Trophoblast cell (in vitro differentiated cells and primary cell): ENCODE measurements at regions not wholly inside any gene's neighbourhood (a gene's known extent, or its start where the extent isn't known, plus 50 kb on each side); places are given as distances from the start of the nearest gene placed in this dataset.

ENCODE experiments used
- DNase-seq, 2 donors: peaks; one replicate each; pipeline ENCODE4 v3.0.0-alpha.2; 2016
- H2AFZ ChIP-seq: 2 replicates; pipeline ENCODE4 v1.6.1; 2013; ENCODE audit warnings: low read length, moderate library complexity, mild to moderate bottlenecking; ENCODE audit not compliant: insufficient read depth, poor library complexity
- H2AK5ac ChIP-seq: 2 replicates; pipeline ENCODE4 v1.6.1; 2013; ENCODE audit warnings: mild to moderate bottlenecking, low read length
- H2BK120ac ChIP-seq: 2 replicates; pipeline ENCODE4 v1.6.1; 2013; ENCODE audit warnings: low read length, mild to moderate bottlenecking, moderate library complexity; ENCODE audit not compliant: insufficient read depth, poor library complexity
- H2BK12ac ChIP-seq: 2 replicates; pipeline ENCODE4 v1.6.1; 2013; ENCODE audit warnings: mild to moderate bottlenecking, low read length, moderate library complexity
- H2BK5ac ChIP-seq: 2 replicates; pipeline ENCODE4 v1.6.1; 2013; ENCODE audit warnings: low read length, low read depth, moderate library complexity, mild to moderate bottlenecking; ENCODE audit not compliant: poor library complexity
- H3K14ac ChIP-seq: 2 replicates; pipeline ENCODE4 v1.6.1; 2013; ENCODE audit warnings: mild to moderate bottlenecking, low read length
- H3K18ac ChIP-seq: 2 replicates; pipeline ENCODE4 v1.6.1; 2013; ENCODE audit warnings: mild to moderate bottlenecking, low read length
- H3K23ac ChIP-seq: 2 replicates; pipeline ENCODE4 v1.6.1; 2013; ENCODE audit warnings: low read length
- H3K27ac ChIP-seq: 2 replicates; pipeline ENCODE4 v1.5.1; 2013; ENCODE audit warnings: low read depth, mild to moderate bottlenecking, inconsistent platforms, low read length, moderate library complexity
- H3K27me3 ChIP-seq: 2 replicates; pipeline ENCODE4 v1.6.1; 2013; ENCODE audit warnings: inconsistent platforms, mild to moderate bottlenecking, low read length, moderate library complexity; ENCODE audit not compliant: insufficient read depth
- H3K36me3 ChIP-seq, 2 experiments: 1 replicate in 1 of 2; 2 replicates in 1 of 2; pipeline ENCODE4 v1.6.1; 2013; ENCODE audit warnings: low read length in 2 of 2, mild to moderate bottlenecking in 2 of 2, moderate library complexity in 1 of 2; ENCODE audit not compliant: insufficient read depth in 2 of 2, control insufficient read depth in 1 of 2
- H3K4ac ChIP-seq: 2 replicates; pipeline ENCODE4 v1.6.1; 2013; ENCODE audit warnings: low read depth, mild to moderate bottlenecking, low read length, moderate library complexity
- H3K4me1 ChIP-seq, 2 experiments: 1 replicate in 1 of 2; 2 replicates in 1 of 2; pipeline ENCODE4 v1.6.1; 2013; ENCODE audit warnings: low read length in 2 of 2, mild to moderate bottlenecking in 2 of 2, moderate library complexity in 1 of 2; ENCODE audit not compliant: insufficient read depth in 2 of 2, control insufficient read depth in 1 of 2
- H3K4me2 ChIP-seq: 2 replicates; pipeline ENCODE4 v1.6.1; 2013; ENCODE audit warnings: inconsistent platforms, mild to moderate bottlenecking, low read length, moderate library complexity
- H3K4me3 ChIP-seq: 2 replicates; pipeline ENCODE4 v1.5.1; 2013; ENCODE audit warnings: mild to moderate bottlenecking, low read depth, low read length, inconsistent platforms
- H3K79me1 ChIP-seq: one replicate; pipeline ENCODE4 v1.6.1; 2013; ENCODE audit warnings: low read length
- H3K79me2 ChIP-seq: 2 replicates; pipeline ENCODE4 v1.6.1; 2013; ENCODE audit warnings: low read length, mild to moderate bottlenecking; ENCODE audit not compliant: control insufficient read depth, insufficient read depth, poor library complexity
- H3K9ac ChIP-seq: 2 replicates; pipeline ENCODE4 v1.6.1; 2013; ENCODE audit warnings: mild to moderate bottlenecking, low read length
- H3K9me3 ChIP-seq: 2 replicates; pipeline ENCODE4 v1.6.1; 2013; ENCODE audit warnings: low read depth, mild to moderate bottlenecking, control low read depth, inconsistent platforms, low read length; ENCODE audit not compliant: insufficient read depth
- H4K12ac ChIP-seq: 2 replicates; pipeline ENCODE4 v1.6.1; 2013; ENCODE audit warnings: low read depth, mild to moderate bottlenecking, low read length, moderate library complexity
- H4K8ac ChIP-seq: 2 replicates; pipeline ENCODE4 v1.6.1; 2013; ENCODE audit warnings: low read depth, mild to moderate bottlenecking, low read length, moderate library complexity
- H4K91ac ChIP-seq: one replicate; pipeline ENCODE4 v1.6.1; 2013; ENCODE audit warnings: low read depth, mild to moderate bottlenecking, low read length, moderate library complexity
- WGBS: extraction: QIAGEN DNeasy Blood & Tissue Kit; methylation state at CpG from one replicate; pipeline ENCODE4 v1.1.7; 2013; ENCODE audit warnings: missing lambda C conversion rate; ENCODE audit not compliant: insufficient read length, insufficient coverage; ENCODE audit errors: extremely low coverage; 5-methylcytosine and 5-hydroxymethylcytosine counted together

- WGBS: no CpG with 5 or more reads among the region's 10 CpGs
- no peak overlapping the region for H4K91ac ChIP-seq
- no peak overlapping the region for H3K4ac ChIP-seq
- H3K9ac ChIP-seq: no peak overlapping the region
- H3K23ac ChIP-seq: no peak overlapping the region
- H2AK5ac ChIP-seq: no peak overlapping the region
- no peaks in the 10 kb centered on the region for H3K79me1 ChIP-seq
- H3K4me1 ChIP-seq: peaks cover 6 to 7% of the 10 kb centered on the region in 2 experiments
- no peak overlapping the region for H2BK120ac ChIP-seq
- no peak overlapping the region for H3K4me2 ChIP-seq
- H3K18ac ChIP-seq: no peak overlapping the region
- H3K79me2 ChIP-seq: no peaks in the 10 kb centered on the region
- no peaks in the 10 kb centered on the region for H3K36me3 ChIP-seq
- H4K8ac ChIP-seq: no peak overlapping the region
- no peak overlapping the region for H3K4me3 ChIP-seq
- no peaks in the 10 kb centered on the region for H3K27me3 ChIP-seq
- peaks cover 11% of the 10 kb centered on the region for H3K9me3 ChIP-seq
- no peak for DNase-seq
- no peak overlapping the region for H2BK12ac ChIP-seq
- no peak overlapping the region for H3K14ac ChIP-seq
- H2AFZ ChIP-seq: no peak overlapping the region
- H2BK5ac ChIP-seq: no peak overlapping the region
- H3K27ac ChIP-seq: no peak overlapping the region
- no peak overlapping the region for H4K12ac ChIP-seq
These were observed 144.1 kb downstream of the NDUFA10 start for GRCh38 chr2:239881031-239881471.

GRCh38 chr2:239880396-239880795 lies 144.7 kb downstream of the NDUFA10 start:
- Histone ChIP-seq H2BK5ac (no peak overlapping the region), H3K79me1 (no peaks in the 10 kb centered on the region), H4K8ac (no peak overlapping the region), H3K14ac (no peak overlapping the region), H3K36me3 (no peaks in the 10 kb centered on the region), H3K9me3 (peaks cover 11% of the 10 kb centered on the region), H3K4me3 (no peak overlapping the region), H3K27me3 (no peaks in the 10 kb centered on the region), H3K4me2 (no peak overlapping the region), H2AFZ (no peak overlapping the region), H3K27ac (no peak overlapping the region), H4K12ac (no peak overlapping the region), H4K91ac (no peak overlapping the region), H3K23ac (no peak overlapping the region), H2BK12ac (no peak overlapping the region), H2BK120ac (no peak overlapping the region), H3K18ac (no peak overlapping the region), H3K9ac (no peak overlapping the region), H3K4me1 (peaks cover 6 to 7% of the 10 kb centered on the region in 2 experiments), H3K4ac (no peak overlapping the region), H2AK5ac (no peak overlapping the region), H3K79me2 (no peaks in the 10 kb centered on the region)
- no peak for DNase-seq
- WGBS: no CpG with 5 or more reads among the region's 3 CpGs

GRCh38 chr2:239879423-239880084 lies 145.6 kb downstream of the NDUFA10 start:
- Histone ChIP-seq H3K23ac (no peak overlapping the region), H2BK5ac (no peak overlapping the region), H3K4me2 (no peak overlapping the region), H3K79me2 (no peaks in the 10 kb centered on the region), H3K4me1 (peaks cover 6 to 7% of the 10 kb centered on the region in 2 experiments), H3K9ac (no peak overlapping the region), H4K12ac (no peak overlapping the region), H2AFZ (no peak overlapping the region), H2BK12ac (no peak overlapping the region), H3K18ac (no peak overlapping the region), H4K8ac (no peak overlapping the region), H3K27ac (no peak overlapping the region), H3K14ac (no peak overlapping the region), H3K4me3 (no peak overlapping the region), H3K9me3 (peaks cover 11% of the 10 kb centered on the region), H2BK120ac (no peak overlapping the region), H3K27me3 (no peaks in the 10 kb centered on the region), H4K91ac (no peak overlapping the region), H2AK5ac (no peak overlapping the region), H3K36me3 (no peaks in the 10 kb centered on the region), H3K79me1 (no peaks in the 10 kb centered on the region), H3K4ac (no peak overlapping the region)
- no peak for DNase-seq
- WGBS: no CpG with 5 or more reads among the region's 11 CpGs

GRCh38 chr2:239878686-239879085 lies 146.5 kb downstream of the NDUFA10 start:
- Histone ChIP-seq H2AK5ac (no peak overlapping the region), H3K27ac (no peak overlapping the region), H3K27me3 (no peaks in the 10 kb centered on the region), H3K36me3 (no peaks in the 10 kb centered on the region), H4K91ac (no peak overlapping the region), H3K4ac (no peak overlapping the region), H2BK5ac (no peak overlapping the region), H3K79me1 (no peaks in the 10 kb centered on the region), H3K14ac (no peak overlapping the region), H2BK12ac (no peak overlapping the region), H3K9ac (no peak overlapping the region), H2AFZ (no peak overlapping the region), H2BK120ac (no peak overlapping the region), H3K4me2 (no peak overlapping the region), H4K12ac (no peak overlapping the region), H3K9me3 (peaks cover 4% of the 10 kb centered on the region), H3K18ac (no peak overlapping the region), H3K4me3 (no peak overlapping the region), H4K8ac (no peak overlapping the region), H3K79me2 (no peaks in the 10 kb centered on the region), H3K23ac (no peak overlapping the region), H3K4me1 (peaks cover 6 to 7% of the 10 kb centered on the region in 2 experiments)
- DNase-seq: no peak
- WGBS: no CpG with 5 or more reads among the region's 5 CpGs
